ENCODE measurements at regions not wholly inside any gene's neighbourhood (a gene's known extent, or its start where the extent isn't known, plus 50 kb on each side); places are given as distances from the start of the nearest gene placed in this dataset.

GRCh38 chr12:89163918-89164317 is 188.4 kb downstream of the DUSP6 start:
- H3K27ac ChIP-seq (ENCODE audit: low read depth in 2 of 2, low read length in 1 of 2): no peak overlapping the region
- no peaks in the 10 kb centered on the region for H3K9me3 ChIP-seq
- H3K4me3 ChIP-seq (ENCODE audit: low read depth in 2 of 2, low read length in 1 of 2): no peak overlapping the region
- H3K36me3 ChIP-seq (replicated peaks in 1 of 2; ENCODE audit: control insufficient read depth in 1 of 2, insufficient read depth in 2 of 2, low read length in 1 of 2): no peaks in the 10 kb centered on the region
- no peaks in the 10 kb centered on the region for H3K9me2 ChIP-seq
- H4K20me1 ChIP-seq (ENCODE audit: insufficient read depth): no peaks in the 10 kb centered on the region
- H3K9ac ChIP-seq: no peak overlapping the region
- H3K4me1 ChIP-seq (ENCODE audit: control insufficient read depth in 1 of 2, insufficient read depth in 2 of 2, low read depth in 1 of 2, low read length in 1 of 2): peaks cover 11 to 42% of the 10 kb centered on the region in 2 experiments
- 100% methylated on average over 1 of the region's 1 CpG for WGBS (ENCODE audit: low lambda C conversion rate)
- H3K79me2 ChIP-seq (ENCODE audit: insufficient read depth): no peaks in the 10 kb centered on the region
- no peak for DNase-seq
- no peaks in the 10 kb centered on the region for H3K27me3 ChIP-seq (ENCODE audit: insufficient read depth)
- ChIA-PET POLR2A (no interaction called here), CTCF (no interaction called here)
- H3F3A ChIP-seq (replicated peaks; ENCODE audit: insufficient read depth): peaks cover 28% of the 10 kb centered on the region
- H3K4me2 ChIP-seq: no peak overlapping the region
- no peak overlapping the region for H2AFZ ChIP-seq (ENCODE audit: low read depth)
- TF ChIP-seq NRF1 (IDR thresholded peaks at IDR 0.05; ENCODE audit: low read depth, low read length): no peak
- TF ChIP-seq FOSL2 (IDR thresholded peaks at IDR 0.05; ENCODE audit: borderline replicate concordance, low read depth): no peak
- no peak for TF ChIP-seq YY1 (IDR thresholded peaks at IDR 0.05; ENCODE audit: low read depth)
- TF ChIP-seq RXRA (IDR thresholded peaks at IDR 0.05; ENCODE audit: borderline replicate concordance, low read depth): no peak
- no peak for TF ChIP-seq RCOR1 (IDR thresholded peaks at IDR 0.05; ENCODE audit: low read length)
- no peak for TF ChIP-seq MEF2A (IDR thresholded peaks at IDR 0.05; ENCODE audit: borderline replicate concordance, low read depth)
- TF ChIP-seq ZBTB33 (IDR thresholded peaks at IDR 0.05; ENCODE audit: borderline replicate concordance, low read depth): no peak
- no peak for TF ChIP-seq JUND (IDR thresholded peaks at IDR 0.05)
- TF ChIP-seq, protein P1, sequence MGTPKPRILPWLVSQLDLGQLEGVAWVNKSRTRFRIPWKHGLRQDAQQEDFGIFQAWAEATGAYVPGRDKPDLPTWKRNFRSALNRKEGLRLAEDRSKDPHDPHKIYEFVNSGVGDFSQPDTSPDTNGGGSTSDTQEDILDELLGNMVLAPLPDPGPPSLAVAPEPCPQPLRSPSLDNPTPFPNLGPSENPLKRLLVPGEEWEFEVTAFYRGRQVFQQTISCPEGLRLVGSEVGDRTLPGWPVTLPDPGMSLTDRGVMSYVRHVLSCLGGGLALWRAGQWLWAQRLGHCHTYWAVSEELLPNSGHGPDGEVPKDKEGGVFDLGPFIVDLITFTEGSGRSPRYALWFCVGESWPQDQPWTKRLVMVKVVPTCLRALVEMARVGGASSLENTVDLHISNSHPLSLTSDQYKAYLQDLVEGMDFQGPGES (IDR thresholded peaks at IDR 0.05; ENCODE audit: low read depth, low read length): no peak
- TF ChIP-seq USF1 (IDR thresholded peaks at IDR 0.05; ENCODE audit: borderline replicate concordance, low read depth): no peak
- no peak for TF ChIP-seq USF2 (IDR thresholded peaks at IDR 0.05; ENCODE audit: borderline replicate concordance, low read depth, low read length)
- TF ChIP-seq FOXM1 (IDR thresholded peaks at IDR 0.05; ENCODE audit: low read depth): no peak
- no peak for TF ChIP-seq ELF1 (IDR thresholded peaks at IDR 0.05)
- TF ChIP-seq, protein P2, sequence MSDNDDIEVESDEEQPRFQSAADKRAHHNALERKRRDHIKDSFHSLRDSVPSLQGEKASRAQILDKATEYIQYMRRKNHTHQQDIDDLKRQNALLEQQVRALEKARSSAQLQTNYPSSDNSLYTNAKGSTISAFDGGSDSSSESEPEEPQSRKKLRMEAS (IDR thresholded peaks at IDR 0.05; ENCODE audit: low read depth): no peak
- no peak for TF ChIP-seq FOXJ3 (CRISPR knock-in tag; IDR thresholded peaks at IDR 0.05)
- TF ChIP-seq, protein P3, sequence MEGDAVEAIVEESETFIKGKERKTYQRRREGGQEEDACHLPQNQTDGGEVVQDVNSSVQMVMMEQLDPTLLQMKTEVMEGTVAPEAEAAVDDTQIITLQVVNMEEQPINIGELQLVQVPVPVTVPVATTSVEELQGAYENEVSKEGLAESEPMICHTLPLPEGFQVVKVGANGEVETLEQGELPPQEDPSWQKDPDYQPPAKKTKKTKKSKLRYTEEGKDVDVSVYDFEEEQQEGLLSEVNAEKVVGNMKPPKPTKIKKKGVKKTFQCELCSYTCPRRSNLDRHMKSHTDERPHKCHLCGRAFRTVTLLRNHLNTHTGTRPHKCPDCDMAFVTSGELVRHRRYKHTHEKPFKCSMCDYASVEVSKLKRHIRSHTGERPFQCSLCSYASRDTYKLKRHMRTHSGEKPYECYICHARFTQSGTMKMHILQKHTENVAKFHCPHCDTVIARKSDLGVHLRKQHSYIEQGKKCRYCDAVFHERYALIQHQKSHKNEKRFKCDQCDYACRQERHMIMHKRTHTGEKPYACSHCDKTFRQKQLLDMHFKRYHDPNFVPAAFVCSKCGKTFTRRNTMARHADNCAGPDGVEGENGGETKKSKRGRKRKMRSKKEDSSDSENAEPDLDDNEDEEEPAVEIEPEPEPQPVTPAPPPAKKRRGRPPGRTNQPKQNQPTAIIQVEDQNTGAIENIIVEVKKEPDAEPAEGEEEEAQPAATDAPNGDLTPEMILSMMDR (IDR thresholded peaks at IDR 0.05): no peak
- no peak for TF ChIP-seq RFX5 (IDR thresholded peaks at IDR 0.05; ENCODE audit: low read length)
- TF ChIP-seq CHD2 (IDR thresholded peaks at IDR 0.05; ENCODE audit: low read length, partially characterized antibody): no peak
- TF ChIP-seq RAD21 (IDR thresholded peaks at IDR 0.05; ENCODE audit: low read length): no peak
- no peak for TF ChIP-seq GATA2 (CRISPR knock-in tag; IDR thresholded peaks at IDR 0.05)
